ENCODE measurements at regions not wholly inside any gene's neighbourhood (a gene's known extent, or its start where the extent isn't known, plus 50 kb on each side); places are given as distances from the start of the nearest gene placed in this dataset.
A peak's percentile ranks its signal among the peaks of the same experiment; 100 is the strongest.

- H3K4me3 ChIP-seq (ENCODE audit: low read depth, low read length) = no peak overlapping the region
- no peak for DNase-seq (ENCODE audit: low read depth)
- TF ChIP-seq CTCF (conservative IDR thresholded peaks at IDR 0.05; ENCODE audit: low read depth, low read length) = peak; percentile 17
Measured at GRCh38 chr9:13424204-13424603, 144.7 kb upstream of the MPDZ start.

GRCh38 chr9:13414349-13414748 lies 134.9 kb upstream of the MPDZ start:
- TF ChIP-seq CTCF (conservative IDR thresholded peaks at IDR 0.05; ENCODE audit: low read depth, low read length) = no peak
- H3K4me3 ChIP-seq (ENCODE audit: low read depth, low read length) = no peak overlapping the region
- DNase-seq (ENCODE audit: low read depth) = no peak

- no peak for TF ChIP-seq CTCF (conservative IDR thresholded peaks at IDR 0.05; ENCODE audit: low read depth, low read length)
- no peak overlapping the region for H3K4me3 ChIP-seq (ENCODE audit: low read depth, low read length)
- peak; percentile 30 for DNase-seq (ENCODE audit: low read depth)
Measured at GRCh38 chr9:13412331-13412730, 132.8 kb upstream of the MPDZ start.

GRCh38 chr9:13411791-13412190 lies 132.3 kb upstream of the MPDZ start:
- no peak for DNase-seq (ENCODE audit: low read depth)
- no peak for TF ChIP-seq CTCF (conservative IDR thresholded peaks at IDR 0.05; ENCODE audit: low read depth, low read length)
- no peak overlapping the region for H3K4me3 ChIP-seq (ENCODE audit: low read depth, low read length)

- TF ChIP-seq CTCF (conservative IDR thresholded peaks at IDR 0.05; ENCODE audit: low read depth, low read length) = no peak
- DNase-seq (ENCODE audit: low read depth) = peak; percentile 21
- no peak overlapping the region for H3K4me3 ChIP-seq (ENCODE audit: low read depth, low read length)
Measured at GRCh38 chr9:13410566-13411031, 131.1 kb upstream of the MPDZ start.

- no peak for DNase-seq (ENCODE audit: low read depth)
- H3K4me3 ChIP-seq (ENCODE audit: low read depth, low read length) = no peak overlapping the region
- TF ChIP-seq CTCF (conservative IDR thresholded peaks at IDR 0.05; ENCODE audit: low read depth, low read length) = no peak
Measured at GRCh38 chr9:13397661-13398060, 118.2 kb upstream of the MPDZ start.

GRCh38 chr9:13397220-13397619 lies 117.7 kb upstream of the MPDZ start:
- H3K4me3 ChIP-seq (ENCODE audit: low read depth, low read length) = no peak overlapping the region
- TF ChIP-seq CTCF (conservative IDR thresholded peaks at IDR 0.05; ENCODE audit: low read depth, low read length) = no peak
- no peak for DNase-seq (ENCODE audit: low read depth)

Data from choroid plexus epithelial cell (primary cell).